HG02759 (cell line): ENCODE measurements at regions not wholly inside any gene's neighbourhood (a gene's known extent, or its start where the extent isn't known, plus 50 kb on each side); places are given as distances from the start of the nearest gene placed in this dataset.

Experiments
- ATAC-seq: cut with Tn5 transposase; IDR thresholded peaks from one replicate; pipeline ENCODE4 v1.9.1; 2021; ENCODE audit warnings: mild to moderate bottlenecking, moderate library complexity; ENCODE audit not compliant: unreplicated experiment

DNA sequence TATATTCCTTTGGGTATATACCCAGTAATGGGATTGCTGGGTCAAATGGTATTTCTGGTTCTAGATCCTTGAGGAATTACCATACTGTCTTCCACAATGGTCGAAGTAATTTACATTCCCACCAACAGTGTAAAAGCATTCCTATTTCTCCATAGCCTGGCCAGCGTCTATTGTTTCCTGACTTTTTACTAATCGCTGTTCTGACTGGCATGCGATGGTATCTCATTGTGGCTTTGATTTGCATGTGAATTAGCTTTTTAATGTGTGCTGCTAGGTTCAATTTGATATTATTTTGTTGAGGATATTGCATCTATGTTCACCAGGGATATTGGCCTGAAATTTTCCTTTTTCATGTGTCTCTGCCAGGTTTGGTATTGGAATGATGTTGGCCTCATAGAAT, 67.4 kb upstream of the VRK2 start:
- ATAC-seq = no peak

DNA sequence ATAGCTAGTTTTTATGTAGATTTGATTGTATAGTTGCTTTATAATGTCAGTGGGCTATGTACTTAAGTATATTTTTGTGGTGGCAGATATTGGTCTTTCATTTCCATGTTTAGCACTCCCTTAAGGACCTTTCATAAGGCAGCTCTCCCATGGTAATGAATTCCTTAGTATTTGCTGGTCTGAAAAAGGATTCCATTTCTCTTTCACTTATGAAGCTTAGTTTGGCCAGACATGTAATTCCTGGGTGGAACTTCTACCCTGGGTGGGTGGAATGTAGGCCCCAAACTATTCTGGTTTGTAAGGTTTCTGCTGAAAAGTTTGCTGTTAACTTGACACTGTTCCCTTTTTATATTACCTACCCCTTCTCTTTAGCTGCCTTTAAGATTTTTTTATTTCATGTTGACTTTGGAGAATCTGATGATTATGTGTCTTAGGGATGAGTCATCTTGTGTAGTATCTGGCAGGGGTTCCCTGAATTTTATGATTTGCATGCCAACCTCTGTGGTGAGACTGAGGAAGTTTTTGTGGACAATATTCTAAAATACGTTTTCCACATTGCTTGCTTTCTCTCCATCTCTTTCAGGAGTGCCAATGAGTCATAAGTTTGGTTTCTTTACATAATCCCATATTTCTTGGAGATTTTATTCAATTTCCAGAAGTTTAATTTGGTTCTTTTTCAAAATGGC, 65.4 kb upstream of the VRK2 start:
- ATAC-seq = no peak

DNA sequence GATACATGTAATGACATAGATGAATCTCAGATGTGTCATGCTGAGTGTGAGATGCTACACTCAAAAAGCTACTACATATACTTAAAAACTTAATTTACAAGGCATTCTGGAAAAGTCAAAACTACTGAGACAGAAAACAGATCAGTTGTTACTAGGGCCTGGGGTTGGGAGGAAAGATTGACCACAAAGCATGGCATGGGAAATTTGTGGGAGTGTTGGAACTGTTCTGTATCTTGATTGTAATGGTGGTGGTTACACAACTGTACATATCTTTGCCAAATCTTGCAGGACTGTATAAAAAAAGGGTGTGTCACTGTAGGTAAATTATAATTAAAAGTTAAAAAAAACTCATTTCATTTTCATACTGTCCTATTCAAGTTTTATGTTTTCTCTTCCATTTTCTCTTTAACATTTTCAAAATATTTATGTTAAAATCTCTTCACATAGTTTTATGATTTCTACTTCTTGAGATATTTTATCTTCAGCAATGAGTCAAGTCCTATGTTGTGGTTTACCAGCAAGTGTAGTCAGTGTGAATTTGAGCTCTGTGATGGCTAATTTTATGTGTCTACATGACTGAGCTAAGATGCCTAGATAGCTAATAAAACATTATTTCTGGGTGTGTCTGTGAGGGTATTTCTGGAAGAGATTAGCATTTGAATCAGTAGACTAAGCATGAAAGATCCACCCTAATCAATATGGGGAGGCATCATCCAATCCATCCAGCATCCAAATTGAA, 58.6 kb upstream of the VRK2 start:
- ATAC-seq = no peak

DNA sequence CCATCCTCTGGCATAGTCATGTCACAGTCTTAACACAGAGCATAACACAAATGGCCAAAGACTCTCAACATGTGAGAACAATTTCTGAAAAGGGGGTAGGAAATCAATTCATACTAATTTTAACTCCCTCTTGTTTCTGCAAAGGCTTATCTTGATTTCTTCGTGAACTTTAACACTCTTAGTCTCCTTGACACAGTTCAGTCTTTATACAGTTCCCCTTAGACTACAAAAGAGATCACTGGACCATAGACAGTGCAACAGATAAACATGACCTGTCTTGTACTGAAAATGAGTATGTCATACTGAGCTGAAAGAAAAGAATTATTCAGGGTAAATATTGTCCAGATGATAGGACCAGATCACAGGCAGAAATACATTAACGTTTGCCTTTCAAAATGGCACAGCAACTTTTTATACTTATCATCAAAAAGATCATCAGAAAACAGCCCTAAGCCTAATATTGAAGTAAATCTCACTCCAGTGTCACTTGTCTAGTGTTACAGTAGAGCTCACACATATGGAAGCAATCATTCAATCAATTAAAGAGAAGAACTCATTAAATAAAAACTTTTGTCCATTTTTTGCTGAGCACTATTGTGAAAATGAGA, 56.4 kb upstream of the VRK2 start:
- ATAC-seq = peak; percentile 60
